Hepatocyte (in vitro differentiated cells): ENCODE measurements at regions not wholly inside any gene's neighbourhood (a gene's known extent, or its start where the extent isn't known, plus 50 kb on each side); places are given as distances from the start of the nearest gene placed in this dataset.

Experiments used
- CTCF ChIP-seq: fragments of 200-600 bp; sonication (generic); IDR thresholded peaks from 2 replicates; pipeline ENCODE4 v1.5.1; 2016; ENCODE audit warnings: antibody characterized with exemption, mild to moderate bottlenecking; ENCODE audit not compliant: poor library complexity
- EZH2 ChIP-seq: fragments of 200-600 bp; sonication (generic); IDR thresholded peaks from 2 replicates; pipeline ENCODE4 v1.6.1; 2016; ENCODE audit warnings: antibody characterized with exemption, mild to moderate bottlenecking, borderline replicate concordance

GRCh38 chr9:100715100-100715380 lies 137.2 kb downstream of the CAVIN4 start:
- TF ChIP-seq CTCF (no peak), EZH2 (no peak)
